Peyer's patch (tissue), 4 donors: ENCODE measurements at regions not wholly inside any gene's neighbourhood (a gene's known extent, or its start where the extent isn't known, plus 50 kb on each side); places are given as distances from the start of the nearest gene placed in this dataset.

Source experiments
- POLR2A ChIP-seq, 2 donors: fragments of 450-650 bp; IDR thresholded peaks; one replicate each; pipeline ENCODE4 v1.5.1; 2017; ENCODE audit warnings: antibody characterized with exemption in 2 of 2, mild to moderate bottlenecking in 2 of 2, moderate library complexity in 2 of 2
- TF ChIP-seq, protein P1 (sequence below), 6 experiments: fragments of 450-650 bp in 4 of 6; fragments of 200-600 bp in 2 of 6; sonication (generic) in 1 of 6; IDR thresholded peaks; one replicate each; pipeline ENCODE4 v1.5.1; 2017 to 2019; ENCODE audit warnings: antibody characterized with exemption in 6 of 6, mild to moderate bottlenecking in 3 of 6, moderate library complexity in 1 of 6

DNA sequence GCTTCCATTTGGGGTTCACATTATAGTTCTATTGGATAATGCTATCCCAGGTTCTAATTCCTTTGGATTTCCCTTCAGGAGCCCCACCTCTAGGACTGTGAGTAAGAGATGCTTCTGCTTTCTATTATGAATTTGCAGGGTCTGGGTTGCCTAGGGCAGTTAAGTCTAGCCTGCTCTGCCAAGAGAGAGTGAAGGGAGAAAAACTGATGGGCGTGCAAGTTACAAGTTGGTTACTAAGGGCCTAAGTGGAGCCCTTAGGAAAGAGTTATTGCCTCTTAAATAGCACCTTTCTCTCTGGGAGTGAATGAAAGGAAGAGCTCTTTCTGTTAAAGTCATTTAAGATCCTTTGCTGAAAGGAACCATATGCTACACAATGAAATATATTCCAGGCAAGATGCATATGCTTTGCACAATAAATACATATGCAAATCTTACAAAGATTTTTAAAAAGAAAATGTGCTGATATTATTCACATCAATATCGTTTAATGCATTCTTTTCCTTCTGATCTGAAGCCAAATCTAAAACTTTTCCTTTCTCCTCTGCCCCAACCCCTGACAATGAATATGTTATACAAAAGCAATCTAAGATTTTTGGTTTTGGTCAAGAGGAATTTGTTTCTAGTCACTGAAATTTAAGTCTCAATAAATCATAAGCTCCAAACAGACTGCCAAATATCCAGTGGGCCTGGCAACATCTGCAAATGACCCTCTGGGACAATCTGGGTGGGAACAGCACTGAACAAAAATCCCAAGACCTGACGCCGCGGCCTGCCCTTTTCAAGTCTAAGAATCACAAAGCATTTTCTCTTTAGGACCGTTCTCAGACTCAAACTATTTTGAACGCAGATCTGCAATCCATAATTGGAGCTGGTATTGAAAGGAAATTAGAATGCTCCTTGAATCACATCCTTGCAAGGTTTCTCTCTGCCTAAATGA is 586.7 kb downstream of the ETNK1 start:
- TF ChIP-seq, protein P1, sequence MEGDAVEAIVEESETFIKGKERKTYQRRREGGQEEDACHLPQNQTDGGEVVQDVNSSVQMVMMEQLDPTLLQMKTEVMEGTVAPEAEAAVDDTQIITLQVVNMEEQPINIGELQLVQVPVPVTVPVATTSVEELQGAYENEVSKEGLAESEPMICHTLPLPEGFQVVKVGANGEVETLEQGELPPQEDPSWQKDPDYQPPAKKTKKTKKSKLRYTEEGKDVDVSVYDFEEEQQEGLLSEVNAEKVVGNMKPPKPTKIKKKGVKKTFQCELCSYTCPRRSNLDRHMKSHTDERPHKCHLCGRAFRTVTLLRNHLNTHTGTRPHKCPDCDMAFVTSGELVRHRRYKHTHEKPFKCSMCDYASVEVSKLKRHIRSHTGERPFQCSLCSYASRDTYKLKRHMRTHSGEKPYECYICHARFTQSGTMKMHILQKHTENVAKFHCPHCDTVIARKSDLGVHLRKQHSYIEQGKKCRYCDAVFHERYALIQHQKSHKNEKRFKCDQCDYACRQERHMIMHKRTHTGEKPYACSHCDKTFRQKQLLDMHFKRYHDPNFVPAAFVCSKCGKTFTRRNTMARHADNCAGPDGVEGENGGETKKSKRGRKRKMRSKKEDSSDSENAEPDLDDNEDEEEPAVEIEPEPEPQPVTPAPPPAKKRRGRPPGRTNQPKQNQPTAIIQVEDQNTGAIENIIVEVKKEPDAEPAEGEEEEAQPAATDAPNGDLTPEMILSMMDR (IDR thresholded peaks at IDR 0.05): no peak
- no peak for TF ChIP-seq POLR2A (IDR thresholded peaks at IDR 0.05)
